CD14-positive monocyte (primary cell): ENCODE measurements at regions not wholly inside any gene's neighbourhood (a gene's known extent, or its start where the extent isn't known, plus 50 kb on each side); places are given as distances from the start of the nearest gene placed in this dataset.

Experiments
- DNase-seq, 3 donors: peaks; one replicate each; pipeline ENCODE4 v3.0.0-alpha.2; 2011 to 2022
- H2AFZ ChIP-seq: 2 replicates; pipeline ENCODE4 v1.6.0; 2012; ENCODE audit warnings: mild to moderate bottlenecking, low read depth, low read length, inconsistent platforms; ENCODE audit not compliant: insufficient read depth, poor library complexity, severe bottlenecking
- H3K27ac ChIP-seq, 2 donors: 1 replicate in 1 of 2; 2 replicates in 1 of 2; pipeline ENCODE4 v1.5.1; 2012 to 2013; ENCODE audit warnings: low read length in 2 of 2, control low read depth in 1 of 2, inconsistent platforms in 1 of 2, low read depth in 1 of 2, mild to moderate bottlenecking in 1 of 2
- H3K27me3 ChIP-seq, 2 donors: one replicate each; pipeline versions ENCODE4 v1.6.0 to v1.6.1; 2011 to 2013; ENCODE audit warnings: low read length in 2 of 2; ENCODE audit not compliant: control insufficient read depth in 2 of 2, insufficient read depth in 2 of 2
- H3K36me3 ChIP-seq, 2 donors: replicated peaks in 1 of 2; 1 replicate in 1 of 2; 2 replicates in 1 of 2; pipeline versions ENCODE4 v1.5.1 to v1.6.1; 2012 to 2013; ENCODE audit warnings: low read length in 2 of 2, control low read depth in 1 of 2, inconsistent platforms in 1 of 2, mild to moderate bottlenecking in 1 of 2; ENCODE audit not compliant: insufficient read depth in 2 of 2, control insufficient read depth in 1 of 2
- H3K4me1 ChIP-seq, 2 donors: 1 replicate in 1 of 2; 2 replicates in 1 of 2; pipeline versions ENCODE4 v1.5.1 to v1.6.1; 2012 to 2013; ENCODE audit warnings: low read length in 2 of 2, control low read depth in 1 of 2, inconsistent platforms in 1 of 2, mild to moderate bottlenecking in 1 of 2, moderate library complexity in 1 of 2; ENCODE audit not compliant: insufficient read depth in 2 of 2, control insufficient read depth in 1 of 2
- H3K4me2 ChIP-seq: replicated peaks from 2 replicates; pipeline ENCODE3; 2012; ENCODE audit warnings: low read length, moderate library complexity, mild to moderate bottlenecking; ENCODE audit not compliant: poor library complexity, severe bottlenecking; ENCODE audit errors: extremely low read depth
- H3K4me3 ChIP-seq, 3 experiments: fragments of 200-600 bp in 1 of 3; sonication (generic) in 1 of 3; replicated peaks in 1 of 3; 1 replicate in 2 of 3; 2 replicates in 1 of 3; pipeline ENCODE4 v1.5.1; 2011 to 2013; ENCODE audit warnings: low read length in 3 of 3, mild to moderate bottlenecking in 3 of 3, control low read depth in 2 of 3, low read depth in 2 of 3, inconsistent platforms in 1 of 3, moderate library complexity in 1 of 3
- H3K79me2 ChIP-seq: 2 replicates; pipeline ENCODE4 v1.6.0; 2012; ENCODE audit warnings: mild to moderate bottlenecking, control low read depth, inconsistent platforms, low read length, moderate library complexity; ENCODE audit not compliant: insufficient read depth
- H3K9ac ChIP-seq: 2 replicates; pipeline ENCODE4 v1.6.0; 2017; ENCODE audit warnings: low read length, mild to moderate bottlenecking; ENCODE audit not compliant: insufficient read depth, poor library complexity, severe bottlenecking
- H3K9me3 ChIP-seq, 2 donors: replicated peaks in 1 of 2; 1 replicate in 1 of 2; 2 replicates in 1 of 2; pipeline versions ENCODE4 v1.5.1 to v1.6.1; 2012 to 2013; ENCODE audit warnings: low read length in 2 of 2, control low read depth in 1 of 2; ENCODE audit not compliant: control insufficient read depth in 1 of 2, insufficient read depth in 1 of 2
- H4K20me1 ChIP-seq: 2 replicates; pipeline ENCODE4 v1.6.0; 2012; ENCODE audit warnings: mild to moderate bottlenecking, low read length, control low read depth, moderate library complexity; ENCODE audit not compliant: insufficient read depth
- H3K27ac Mint-ChIP-seq, 7 donors: one replicate each; pipeline ENCODE4 v1.8.0; 2020; ENCODE audit warnings: mild to moderate bottlenecking in 7 of 7, mixed read lengths in 7 of 7, moderate library complexity in 6 of 7, inconsistent platforms in 2 of 7
- H3K27me3 Mint-ChIP-seq, 3 donors: one replicate each; pipeline ENCODE4 v1.8.0; 2021 to 2022; ENCODE audit warnings: low read depth in 3 of 3, mild to moderate bottlenecking in 3 of 3, mixed read lengths in 3 of 3, moderate library complexity in 3 of 3, inconsistent platforms in 1 of 3
- H3K36me3 Mint-ChIP-seq, 2 donors: one replicate each; pipeline ENCODE4 v1.8.0; 2020; ENCODE audit warnings: mixed read lengths in 2 of 2, inconsistent platforms in 1 of 2, mild to moderate bottlenecking in 1 of 2
- H3K4me1 Mint-ChIP-seq: one replicate; pipeline ENCODE4 v1.8.0; 2020; ENCODE audit warnings: mild to moderate bottlenecking, mixed read lengths
- H3K4me3 Mint-ChIP-seq, 2 donors: one replicate each; pipeline ENCODE4 v1.8.0; 2020; ENCODE audit warnings: mild to moderate bottlenecking in 2 of 2, mixed read lengths in 2 of 2, moderate library complexity in 1 of 2
- H3K9me3 Mint-ChIP-seq, 7 donors: one replicate each; pipeline ENCODE4 v1.8.0; 2020 to 2022; ENCODE audit warnings: mixed read lengths in 7 of 7, mild to moderate bottlenecking in 6 of 7, moderate library complexity in 6 of 7, inconsistent platforms in 2 of 7
- WGBS: methylation state at CpG from one replicate; pipeline ENCODE4 v1.1.5; 2013; ENCODE audit warnings: missing lambda C conversion rate; ENCODE audit not compliant: insufficient coverage; 5-methylcytosine and 5-hydroxymethylcytosine counted together
- intact Hi-C, 2 donors: fragments of 100-400 bp; cut with micrococcal nuclease; formaldehyde crosslinking; loops; one replicate each; pipeline versions ENCODE4 v1.15.0 to v1.15.1; 2023
- TF ChIP-seq, protein P1 (sequence below): fragments of 200-600 bp; IDR thresholded peaks from one replicate; pipeline ENCODE4 v1.8.0; 2022; ENCODE audit warnings: antibody characterized with exemption, mild to moderate bottlenecking

GRCh38 chr3:181796641-181797040, 84.9 kb downstream of the SOX2 start:
- no peak for DNase-seq
- Histone ChIP-seq H3K27me3 (no peaks in the 10 kb centered on the region), H3K27ac (no peak overlapping the region), H3K4me3 (no peak overlapping the region), H3K9me3 (no peaks in the 10 kb centered on the region), H3K9ac (no peak overlapping the region), H2AFZ (no peak overlapping the region), H3K4me1 (no peaks in the 10 kb centered on the region), H3K36me3 (no peaks in the 10 kb centered on the region), H3K79me2 (no peaks in the 10 kb centered on the region), H3K4me2 (no peak overlapping the region), H4K20me1 (no peaks in the 10 kb centered on the region)
- WGBS: no CpG with 5 or more reads among the region's 3 CpGs
- TF ChIP-seq, protein P1, sequence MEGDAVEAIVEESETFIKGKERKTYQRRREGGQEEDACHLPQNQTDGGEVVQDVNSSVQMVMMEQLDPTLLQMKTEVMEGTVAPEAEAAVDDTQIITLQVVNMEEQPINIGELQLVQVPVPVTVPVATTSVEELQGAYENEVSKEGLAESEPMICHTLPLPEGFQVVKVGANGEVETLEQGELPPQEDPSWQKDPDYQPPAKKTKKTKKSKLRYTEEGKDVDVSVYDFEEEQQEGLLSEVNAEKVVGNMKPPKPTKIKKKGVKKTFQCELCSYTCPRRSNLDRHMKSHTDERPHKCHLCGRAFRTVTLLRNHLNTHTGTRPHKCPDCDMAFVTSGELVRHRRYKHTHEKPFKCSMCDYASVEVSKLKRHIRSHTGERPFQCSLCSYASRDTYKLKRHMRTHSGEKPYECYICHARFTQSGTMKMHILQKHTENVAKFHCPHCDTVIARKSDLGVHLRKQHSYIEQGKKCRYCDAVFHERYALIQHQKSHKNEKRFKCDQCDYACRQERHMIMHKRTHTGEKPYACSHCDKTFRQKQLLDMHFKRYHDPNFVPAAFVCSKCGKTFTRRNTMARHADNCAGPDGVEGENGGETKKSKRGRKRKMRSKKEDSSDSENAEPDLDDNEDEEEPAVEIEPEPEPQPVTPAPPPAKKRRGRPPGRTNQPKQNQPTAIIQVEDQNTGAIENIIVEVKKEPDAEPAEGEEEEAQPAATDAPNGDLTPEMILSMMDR: no peak
- Mint-ChIP-seq H3K9me3 (peaks cover 0 to 13% (median 5%) of the 10 kb centered on the region in 7 donors), H3K36me3 (no peaks in the 10 kb centered on the region), H3K27ac (no peak overlapping the region), H3K27me3 (peaks cover 1 to 2% (median 2%) of the 10 kb centered on the region in 3 donors), H3K4me3 (no peak overlapping the region), H3K4me1 (no peaks in the 10 kb centered on the region)
- intact Hi-C loops: no loop called here

GRCh38 chr3:181797431-181797830, 85.7 kb downstream of the SOX2 start:
- Histone ChIP-seq H3K79me2 (no peaks in the 10 kb centered on the region), H3K27me3 (no peaks in the 10 kb centered on the region), H4K20me1 (no peaks in the 10 kb centered on the region), H3K9me3 (no peaks in the 10 kb centered on the region), H3K9ac (no peak overlapping the region), H3K4me2 (no peak overlapping the region), H3K36me3 (no peaks in the 10 kb centered on the region), H2AFZ (no peak overlapping the region), H3K27ac (no peak overlapping the region), H3K4me3 (no peak overlapping the region), H3K4me1 (no peaks in the 10 kb centered on the region)
- TF ChIP-seq, protein P1: no peak
- no peak for DNase-seq
- no peak overlapping the region for H3K4me3 Mint-ChIP-seq
- peaks cover 0 to 13% (median 5%) of the 10 kb centered on the region in 7 donors for H3K9me3 Mint-ChIP-seq
- intact Hi-C loops: no loop called here
- H3K27me3 Mint-ChIP-seq: peaks cover 1 to 2% (median 2%) of the 10 kb centered on the region in 3 donors
- no CpG with 5 or more reads among the region's 2 CpGs for WGBS
- H3K36me3 Mint-ChIP-seq: no peaks in the 10 kb centered on the region
- no peaks in the 10 kb centered on the region for H3K4me1 Mint-ChIP-seq
- H3K27ac Mint-ChIP-seq: no peak overlapping the region
